ENCODE measurements at regions not wholly inside any gene's neighbourhood (a gene's known extent, or its start where the extent isn't known, plus 50 kb on each side); places are given as distances from the start of the nearest gene placed in this dataset.

DNA sequence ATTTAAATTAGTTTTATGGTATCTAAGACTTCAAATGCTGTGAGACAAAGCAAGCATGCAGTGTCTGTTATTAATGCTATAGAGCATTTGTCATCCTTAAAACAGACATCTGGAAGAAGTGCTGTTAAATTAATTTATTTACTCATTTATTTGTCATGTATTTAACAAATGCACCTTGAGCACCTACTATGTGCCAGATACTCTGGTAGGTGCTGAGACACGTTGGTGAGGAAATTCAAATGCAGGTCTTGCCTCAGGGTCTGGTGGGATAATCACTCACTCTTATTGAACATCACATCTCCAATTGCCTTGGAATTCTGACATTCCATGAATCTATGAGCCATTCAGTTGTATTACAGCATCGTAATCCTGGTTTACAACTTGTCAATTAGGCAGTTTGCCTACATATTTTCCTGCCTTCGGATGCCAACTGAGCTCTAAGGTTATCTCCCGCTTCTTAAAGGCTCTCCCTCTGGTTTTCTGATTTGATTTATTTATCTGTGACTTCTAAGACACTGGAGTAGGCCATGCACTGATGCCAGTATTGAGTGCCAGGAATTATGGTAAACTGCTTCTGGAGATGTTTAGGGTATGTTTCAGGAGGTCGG lies 56.0 kb upstream of the RPS23 start:
- no peak overlapping the region for H3K4me3 ChIP-seq (ENCODE audit: low read depth, low read length)
- H3K36me3 ChIP-seq (ENCODE audit: control insufficient read depth, insufficient read depth, low read length), result no peaks in the 10 kb centered on the region
- no peaks in the 10 kb centered on the region for H3K9me3 ChIP-seq (ENCODE audit: control insufficient read depth, low read length)
- peaks cover 4% of the 10 kb centered on the region for H3K4me1 ChIP-seq
- H3K27ac ChIP-seq, result no peak overlapping the region
- no peak overlapping the region for H3K4me2 ChIP-seq (ENCODE audit: low read length)
- no peaks in the 10 kb centered on the region for H3K79me2 ChIP-seq
- H3K9ac ChIP-seq, result no peak overlapping the region
- H3K27me3 ChIP-seq (ENCODE audit: control insufficient read depth, insufficient read depth, low read length), result no peaks in the 10 kb centered on the region
- H2AFZ ChIP-seq, result no peak overlapping the region
- TF ChIP-seq, protein P1, sequence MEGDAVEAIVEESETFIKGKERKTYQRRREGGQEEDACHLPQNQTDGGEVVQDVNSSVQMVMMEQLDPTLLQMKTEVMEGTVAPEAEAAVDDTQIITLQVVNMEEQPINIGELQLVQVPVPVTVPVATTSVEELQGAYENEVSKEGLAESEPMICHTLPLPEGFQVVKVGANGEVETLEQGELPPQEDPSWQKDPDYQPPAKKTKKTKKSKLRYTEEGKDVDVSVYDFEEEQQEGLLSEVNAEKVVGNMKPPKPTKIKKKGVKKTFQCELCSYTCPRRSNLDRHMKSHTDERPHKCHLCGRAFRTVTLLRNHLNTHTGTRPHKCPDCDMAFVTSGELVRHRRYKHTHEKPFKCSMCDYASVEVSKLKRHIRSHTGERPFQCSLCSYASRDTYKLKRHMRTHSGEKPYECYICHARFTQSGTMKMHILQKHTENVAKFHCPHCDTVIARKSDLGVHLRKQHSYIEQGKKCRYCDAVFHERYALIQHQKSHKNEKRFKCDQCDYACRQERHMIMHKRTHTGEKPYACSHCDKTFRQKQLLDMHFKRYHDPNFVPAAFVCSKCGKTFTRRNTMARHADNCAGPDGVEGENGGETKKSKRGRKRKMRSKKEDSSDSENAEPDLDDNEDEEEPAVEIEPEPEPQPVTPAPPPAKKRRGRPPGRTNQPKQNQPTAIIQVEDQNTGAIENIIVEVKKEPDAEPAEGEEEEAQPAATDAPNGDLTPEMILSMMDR (IDR thresholded peaks at IDR 0.05), result no peak

DNA sequence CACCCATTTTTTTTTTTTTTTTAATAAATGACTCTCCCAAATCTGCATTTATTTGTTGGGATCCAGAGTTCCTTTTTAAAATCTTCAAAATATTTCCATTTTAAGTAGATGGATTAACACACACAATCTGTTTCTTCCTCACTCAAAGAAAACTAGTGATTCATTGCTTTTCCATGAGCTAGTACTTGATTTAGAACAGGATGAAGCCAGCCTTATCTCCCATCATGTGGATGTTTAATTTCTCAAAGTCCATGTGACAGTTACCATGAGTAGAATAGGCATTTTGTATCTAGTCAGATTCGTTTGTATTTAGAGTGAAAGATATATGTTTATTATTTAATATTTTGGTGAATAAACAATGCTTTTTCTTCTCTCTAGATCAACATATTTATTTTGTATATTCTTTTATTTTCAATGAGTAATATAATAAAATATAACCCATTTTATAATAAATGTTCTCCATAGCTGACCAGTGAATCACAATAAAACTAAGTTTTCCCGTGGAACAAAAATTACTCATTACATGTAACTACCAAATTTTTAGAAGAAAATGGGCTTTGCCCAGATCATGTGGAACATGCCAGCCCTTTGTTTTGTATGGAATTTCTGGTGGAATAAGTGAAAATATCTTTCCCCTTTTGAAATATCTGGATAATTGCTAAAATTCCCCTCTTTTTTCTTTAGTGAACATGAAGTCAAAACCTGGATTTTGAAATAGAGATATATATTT lies 54.9 kb upstream of the RPS23 start:
- no peaks in the 10 kb centered on the region for H3K79me2 ChIP-seq
- no peak overlapping the region for H3K27ac ChIP-seq
- no peaks in the 10 kb centered on the region for H3K27me3 ChIP-seq (ENCODE audit: control insufficient read depth, insufficient read depth, low read length)
- no peak overlapping the region for H3K4me2 ChIP-seq (ENCODE audit: low read length)
- H3K9ac ChIP-seq, result no peak overlapping the region
- H2AFZ ChIP-seq, result no peak overlapping the region
- no peaks in the 10 kb centered on the region for H3K9me3 ChIP-seq (ENCODE audit: control insufficient read depth, low read length)
- H3K4me1 ChIP-seq, result no peaks in the 10 kb centered on the region
- H3K36me3 ChIP-seq (ENCODE audit: control insufficient read depth, insufficient read depth, low read length), result no peaks in the 10 kb centered on the region
- TF ChIP-seq, protein P1 (IDR thresholded peaks at IDR 0.05), result no peak
- H3K4me3 ChIP-seq (ENCODE audit: low read depth, low read length), result no peak overlapping the region

DNA sequence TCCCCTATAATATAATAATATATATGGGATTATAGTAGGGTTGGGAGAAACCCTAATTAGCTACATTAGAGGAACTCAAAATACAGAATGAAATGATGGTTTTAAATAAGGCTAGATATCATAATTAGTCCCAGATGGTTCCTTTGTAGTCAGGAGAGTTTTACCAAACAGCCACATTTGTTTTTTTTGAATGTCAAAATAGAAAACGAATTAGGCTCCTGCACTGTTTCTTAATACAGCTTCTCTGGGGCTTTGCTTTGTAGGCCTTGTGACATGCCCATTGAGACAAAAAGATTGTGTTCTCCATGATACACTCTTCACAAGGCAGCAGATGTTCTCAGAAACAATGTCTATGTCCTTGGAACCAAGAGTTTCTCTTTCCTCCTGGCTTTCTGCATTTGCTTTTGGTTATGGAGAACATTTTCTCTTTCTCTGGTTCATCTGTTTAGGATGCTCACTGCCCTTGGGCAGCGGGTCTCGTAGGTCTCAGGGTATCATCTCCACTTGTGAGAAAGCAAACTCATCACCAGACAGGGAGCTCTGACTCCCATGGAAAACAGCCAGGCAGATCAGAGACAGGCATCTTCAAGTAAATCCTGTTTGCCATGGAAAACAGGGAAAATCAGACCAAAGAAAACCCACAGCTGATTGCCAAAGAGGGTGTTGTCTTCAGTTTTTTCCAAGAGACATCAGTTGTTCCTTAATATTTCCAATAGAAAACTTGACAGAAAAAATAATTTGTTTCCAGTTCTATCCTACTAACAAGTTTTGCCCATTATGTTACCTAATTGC lies 54.1 kb upstream of the RPS23 start:
- Histone ChIP-seq H3K36me3 (ENCODE audit: control insufficient read depth, insufficient read depth, low read length) (no peaks in the 10 kb centered on the region), H3K9me3 (ENCODE audit: control insufficient read depth, low read length) (no peaks in the 10 kb centered on the region), H3K4me3 (ENCODE audit: low read depth, low read length) (no peak overlapping the region), H3K4me2 (ENCODE audit: low read length) (no peak overlapping the region), H3K79me2 (no peaks in the 10 kb centered on the region), H3K27me3 (ENCODE audit: control insufficient read depth, insufficient read depth, low read length) (no peaks in the 10 kb centered on the region), H2AFZ (no peak overlapping the region), H3K27ac (no peak overlapping the region), H3K9ac (no peak overlapping the region), H3K4me1 (no peaks in the 10 kb centered on the region)
- TF ChIP-seq, protein P1 (IDR thresholded peaks at IDR 0.05), result no peak

DNA sequence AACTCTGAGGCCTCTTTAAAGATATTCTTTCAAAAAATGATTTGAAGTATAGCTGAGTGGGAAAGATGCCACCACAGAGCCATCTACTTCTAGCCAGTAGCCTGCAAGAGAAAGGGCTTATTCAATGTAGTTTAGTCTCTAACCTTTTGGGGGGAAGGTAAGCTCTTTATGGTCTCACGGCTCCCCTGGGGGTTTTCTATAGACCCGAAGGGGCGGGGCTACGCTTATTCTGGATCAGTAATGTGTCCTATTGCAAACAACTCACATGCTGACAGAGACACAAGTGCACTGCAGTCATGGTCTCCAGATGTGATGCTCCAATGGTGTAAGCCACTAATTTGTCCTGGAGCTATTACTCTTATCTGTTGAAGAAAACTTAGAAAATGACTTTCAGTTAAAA lies 53.4 kb upstream of the RPS23 start:
- Histone ChIP-seq H2AFZ (no peak overlapping the region), H3K27me3 (ENCODE audit: control insufficient read depth, insufficient read depth, low read length) (no peaks in the 10 kb centered on the region), H3K9ac (no peak overlapping the region), H3K9me3 (ENCODE audit: control insufficient read depth, low read length) (no peaks in the 10 kb centered on the region), H3K27ac (no peak overlapping the region), H3K36me3 (ENCODE audit: control insufficient read depth, insufficient read depth, low read length) (no peaks in the 10 kb centered on the region), H3K4me2 (ENCODE audit: low read length) (no peak overlapping the region), H3K79me2 (no peaks in the 10 kb centered on the region), H3K4me3 (ENCODE audit: low read depth, low read length) (no peak overlapping the region), H3K4me1 (no peaks in the 10 kb centered on the region)
- TF ChIP-seq, protein P1 (IDR thresholded peaks at IDR 0.05), result no peak

All from parathyroid adenoma (tissue), 2 donors.